Bronchial epithelial cell (primary cell): ENCODE measurements at regions not wholly inside any gene's neighbourhood (a gene's known extent, or its start where the extent isn't known, plus 50 kb on each side); places are given as distances from the start of the nearest gene placed in this dataset.

Experiments used
- DNase-seq: peaks from one replicate; pipeline ENCODE4 v3.0.0-alpha.2; 2010; ENCODE audit warnings: low read depth
- FAIRE-seq: peaks from 2 replicates; lab custom pipeline; 2011; peaks lifted over from hg19 to GRCh38; lab: Jason Lieb, UNC
- H3K27me3 ChIP-seq: 2 replicates; pipeline ENCODE4 v1.5.1; 2011; ENCODE audit warnings: low read length; ENCODE audit not compliant: control insufficient read depth, insufficient read depth
- H3K36me3 ChIP-seq: 2 replicates; pipeline ENCODE4 v1.5.1; 2011; ENCODE audit warnings: low read length; ENCODE audit not compliant: control insufficient read depth, insufficient read depth
- H3K4me3 ChIP-seq: 2 replicates; pipeline ENCODE4 v1.5.1; 2011; ENCODE audit warnings: mild to moderate bottlenecking, low read depth, low read length, control low read depth
- CTCF ChIP-seq: IDR thresholded peaks from 2 replicates; pipeline ENCODE4 v1.5.1; 2011; ENCODE audit warnings: mild to moderate bottlenecking, moderate library complexity, low read length, control low read depth, inconsistent platforms; ENCODE audit not compliant: insufficient read depth, severe bottlenecking

DNA sequence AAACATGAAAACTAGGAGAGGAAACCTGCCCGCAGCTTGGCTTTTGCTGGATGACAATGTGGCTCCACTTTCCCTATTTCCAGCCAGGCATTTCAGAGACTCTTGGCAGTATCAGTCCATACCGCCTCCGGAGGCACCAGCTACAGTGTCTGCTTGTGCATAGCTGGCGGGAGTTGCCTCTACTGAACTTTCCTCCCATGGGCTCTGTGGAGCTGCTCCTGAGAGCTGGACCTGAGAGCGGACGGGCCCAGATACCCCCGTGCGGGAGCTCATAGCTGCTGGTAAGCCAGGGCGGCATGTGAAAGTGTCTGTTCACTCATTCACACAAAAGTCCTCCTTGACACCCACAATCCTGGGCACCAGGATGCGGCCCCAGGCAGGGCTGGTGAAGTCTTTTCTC, 130.3 kb upstream of the PMEPA1 start:
- no peak overlapping the region for H3K4me3 ChIP-seq
- H3K36me3 ChIP-seq, result no peaks in the 10 kb centered on the region
- TF ChIP-seq CTCF, result no peak
- DNase-seq (no peak), FAIRE-seq (no peak)
- H3K27me3 ChIP-seq, result peaks cover 16% of the 10 kb centered on the region

DNA sequence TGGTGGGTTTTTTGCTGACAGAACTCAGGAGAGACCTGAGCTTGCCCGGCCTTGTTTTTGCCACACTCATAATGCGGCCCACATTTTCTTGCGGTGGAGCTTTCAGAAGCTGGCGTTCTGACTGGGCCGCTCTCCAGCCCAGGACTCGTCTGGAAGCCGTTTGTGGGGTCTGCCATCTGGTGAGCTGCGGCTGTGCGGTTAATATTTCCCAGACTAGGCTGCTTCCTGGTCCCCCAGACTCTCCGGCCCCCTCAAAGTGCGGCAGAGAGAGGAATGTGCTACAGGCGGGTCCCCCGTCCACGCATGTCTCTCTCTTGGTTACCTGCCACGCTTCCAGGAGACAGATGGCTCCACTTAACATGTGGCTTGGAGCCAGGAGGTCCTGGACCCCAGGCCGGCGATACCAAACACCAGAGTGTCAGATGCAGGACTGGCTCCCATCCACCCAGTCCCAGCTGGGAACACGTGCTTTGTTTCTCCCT, 128.9 kb upstream of the PMEPA1 start:
- FAIRE-seq, result no peak
- no peak for DNase-seq
- peaks cover 19% of the 10 kb centered on the region for H3K27me3 ChIP-seq

GRCh38 chr20:57837208-57838035, 127.6 kb upstream of the PMEPA1 start:
- H3K27me3 ChIP-seq, result peaks cover 16% of the 10 kb centered on the region
- DNase-seq (no peak), FAIRE-seq (no peak)

More for the DNA sequence above, 128.9 kb upstream of the PMEPA1 start:
- Histone ChIP-seq H3K4me3 (no peak overlapping the region), H3K36me3 (no peaks in the 10 kb centered on the region)
- TF ChIP-seq CTCF, result no peak

DNA sequence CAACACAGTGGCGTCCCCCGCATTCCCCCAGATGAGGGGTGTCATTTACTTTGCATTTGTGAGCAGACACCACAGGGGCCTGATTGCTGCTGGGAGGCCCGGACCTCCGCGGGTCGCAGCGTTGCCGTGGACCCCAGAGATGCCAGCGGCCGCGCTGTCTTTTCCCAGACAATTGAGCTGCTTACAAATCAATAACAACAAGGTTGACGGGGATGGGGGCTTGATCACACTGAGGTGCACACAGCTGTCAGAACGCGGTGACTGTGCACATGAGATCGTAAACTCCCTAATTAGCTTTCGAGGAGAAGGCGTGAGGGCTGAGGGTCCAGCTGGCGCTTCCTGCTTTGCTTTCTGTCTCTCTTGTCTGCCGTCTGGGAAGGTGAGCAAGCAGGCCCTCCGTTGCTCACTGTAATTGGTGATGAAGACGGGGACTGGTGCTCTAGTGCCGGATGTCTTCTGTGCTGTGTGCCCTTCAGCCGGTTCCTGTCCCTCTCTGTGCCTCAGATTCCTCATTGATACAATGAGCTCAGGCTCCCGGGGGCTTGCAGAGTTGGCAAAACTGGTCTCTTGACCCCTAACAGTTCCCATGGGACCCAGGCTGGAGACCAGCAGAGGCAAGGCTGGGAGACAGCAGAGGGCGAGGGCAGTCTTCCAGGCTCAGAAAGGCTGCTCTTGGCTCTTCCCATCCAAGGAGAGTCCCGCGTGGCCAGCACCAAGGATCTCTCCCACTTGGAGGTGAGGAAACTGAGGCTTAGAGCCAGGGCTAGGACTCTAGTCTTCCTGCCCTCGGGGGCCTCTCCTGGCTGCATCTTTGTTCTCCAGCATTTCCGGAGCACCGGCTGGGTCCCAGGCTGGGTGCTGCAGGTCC, 126.0 kb upstream of the PMEPA1 start:
- FAIRE-seq, result no peak
- no peak for TF ChIP-seq CTCF
- DNase-seq, result no peak
- Histone ChIP-seq H3K36me3 (no peaks in the 10 kb centered on the region), H3K27me3 (peaks cover 14% of the 10 kb centered on the region), H3K4me3 (no peak overlapping the region)

More at GRCh38 chr20:57837208-57838035, 127.6 kb upstream of the PMEPA1 start:
- no peak for TF ChIP-seq CTCF
- Histone ChIP-seq H3K36me3 (no peaks in the 10 kb centered on the region), H3K4me3 (no peak overlapping the region)

DNA sequence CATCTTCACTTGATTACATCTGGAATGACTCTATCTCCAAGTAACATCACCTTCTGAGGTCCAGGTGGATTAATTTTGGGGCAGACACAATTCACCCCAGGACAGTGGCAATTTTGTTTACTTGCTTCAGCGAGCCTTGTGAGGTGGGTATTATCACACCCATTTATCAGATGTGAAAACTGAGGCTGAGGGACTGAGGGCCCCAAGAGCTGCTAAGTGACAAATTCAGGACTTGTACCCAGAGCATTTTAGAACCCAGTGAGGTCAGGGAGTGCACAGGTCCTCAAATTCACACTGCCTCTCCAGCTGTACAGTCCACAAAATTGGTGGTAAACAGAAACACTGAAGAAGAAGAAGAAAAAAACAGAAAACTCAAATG, 125.2 kb upstream of the PMEPA1 start:
- peaks cover 14% of the 10 kb centered on the region for H3K27me3 ChIP-seq
- H3K36me3 ChIP-seq, result no peaks in the 10 kb centered on the region
- DNase-seq (peak; percentile 28), FAIRE-seq (no peak)
- H3K4me3 ChIP-seq, result no peak overlapping the region
- no peak for TF ChIP-seq CTCF
